Adipose tissue (tissue), 3 donors: ENCODE measurements at regions not wholly inside any gene's neighbourhood (a gene's known extent, or its start where the extent isn't known, plus 50 kb on each side); places are given as distances from the start of the nearest gene placed in this dataset.

ENCODE experiments used
- H3K27ac ChIP-seq: one replicate; pipeline ENCODE4 v1.5.1; 2013; ENCODE audit warnings: low read depth, low read length
- WGBS, 3 donors: extraction: QIAGEN DNeasy Blood & Tissue Kit; methylation state at CpG; one replicate each; pipeline ENCODE4 v1.1.7; 2013; 5-methylcytosine and 5-hydroxymethylcytosine counted together
- donor health status: healthy with polysubstance abuse.
- donor health status: Bipolar disorder and iron deficiency.
- donor health status: healthy.

- 52 to 82% (median 65%) methylated on average over 7 of the region's 7 CpGs for WGBS, 3 donors
- no peak overlapping the region for H3K27ac ChIP-seq
Measured at GRCh38 chr18:8938817-8939216, 163.7 kb upstream of the NDUFV2 start.

- H3K27ac ChIP-seq: no peak overlapping the region
- 68 to 87% (median 80%) methylated on average over 6 of the region's 6 CpGs for WGBS, 3 donors
Measured at GRCh38 chr18:8942021-8942908, 160.2 kb upstream of the NDUFV2 start.

GRCh38 chr18:8942909-8943545 is 159.5 kb upstream of the NDUFV2 start:
- H3K27ac ChIP-seq: no peak overlapping the region
- 90 to 96% (median 91%) methylated on average over 15 of the region's 15 CpGs for WGBS, 3 donors

GRCh38 chr18:8943900-8944870 is 158.3 kb upstream of the NDUFV2 start:
- 84 to 89% (median 84%) methylated on average over 11 of the region's 11 CpGs for WGBS, 3 donors
- no peak overlapping the region for H3K27ac ChIP-seq

- H3K27ac ChIP-seq: no peak overlapping the region
- WGBS, 3 donors: 60 to 76% (median 60%) methylated on average over 7 of the region's 7 CpGs
Measured at GRCh38 chr18:8944871-8945245, 157.6 kb upstream of the NDUFV2 start.

- no peak overlapping the region for H3K27ac ChIP-seq
- 36 to 43% (median 38%) methylated on average over 2 of the region's 2 CpGs for WGBS, 3 donors
Measured at GRCh38 chr18:8945514-8945913, 157.0 kb upstream of the NDUFV2 start.

- H3K27ac ChIP-seq: no peak overlapping the region
- WGBS, 3 donors: 82 to 90% (median 82%) methylated on average over 5 of the region's 5 CpGs
Measured at GRCh38 chr18:8946066-8946838, 156.2 kb upstream of the NDUFV2 start.

- no peak overlapping the region for H3K27ac ChIP-seq
- 58 to 63% (median 61%) methylated on average over 6 of the region's 6 CpGs for WGBS, 3 donors
Measured at GRCh38 chr18:8947566-8947965, 154.9 kb upstream of the NDUFV2 start.

- 81 to 91% (median 83%) methylated on average over 6 of the region's 6 CpGs for WGBS, 3 donors
- no peak overlapping the region for H3K27ac ChIP-seq
Measured at GRCh38 chr18:8948011-8948410, 154.5 kb upstream of the NDUFV2 start.

GRCh38 chr18:8948471-8949149 is 153.9 kb upstream of the NDUFV2 start:
- 43 to 64% (median 57%) methylated on average over 7 of the region's 7 CpGs for WGBS, 3 donors
- H3K27ac ChIP-seq: no peak overlapping the region

- H3K27ac ChIP-seq: no peak overlapping the region
- 48 to 61% (median 51%) methylated on average over 13 of the region's 13 CpGs for WGBS, 3 donors
Measured at GRCh38 chr18:8949206-8949605, 153.3 kb upstream of the NDUFV2 start.

GRCh38 chr18:8951491-8951890 is 151.0 kb upstream of the NDUFV2 start:
- WGBS, 3 donors: 69 to 85% (median 70%) methylated on average over 2 of the region's 2 CpGs
- H3K27ac ChIP-seq: no peak overlapping the region

GRCh38 chr18:8952174-8952573 is 150.3 kb upstream of the NDUFV2 start:
- no peak overlapping the region for H3K27ac ChIP-seq
- WGBS, 3 donors: 91 to 97% (median 92%) methylated on average over 5 of the region's 5 CpGs

- H3K27ac ChIP-seq: no peak overlapping the region
- WGBS, 3 donors: 68 to 78% (median 74%) methylated on average over 10 of the region's 10 CpGs
Measured at GRCh38 chr18:8952769-8953760, 149.4 kb upstream of the NDUFV2 start.

- no peak overlapping the region for H3K27ac ChIP-seq
Measured at GRCh38 chr18:8957731-8958130, 144.8 kb upstream of the NDUFV2 start.

- H3K27ac ChIP-seq: no peak overlapping the region
- 83 to 88% (median 85%) methylated on average over 3 of the region's 3 CpGs for WGBS, 3 donors
Measured at GRCh38 chr18:8958660-8959059, 143.8 kb upstream of the NDUFV2 start.
